Muscle of arm (tissue), 1 donor: ENCODE measurements at regions not wholly inside any gene's neighbourhood (a gene's known extent, or its start where the extent isn't known, plus 50 kb on each side); places are given as distances from the start of the nearest gene placed in this dataset.
"Not testable (repeated sequence)": the region's sequence is repeated elsewhere in the genome, so short reads cannot be mapped to it uniquely, and the experiment has no call there.

Experiments
- DNase-seq: peaks from one replicate; pipeline ENCODE4 v3.0.0-alpha.2; 2013

- peak; percentile 7 for DNase-seq
Observed at GRCh38 chr3:88000853-88001252, 58.0 kb downstream of the CGGBP1 start.

GRCh38 chr3:87997966-87998365 lies 60.8 kb downstream of the CGGBP1 start:
- no peak for DNase-seq

DNA sequence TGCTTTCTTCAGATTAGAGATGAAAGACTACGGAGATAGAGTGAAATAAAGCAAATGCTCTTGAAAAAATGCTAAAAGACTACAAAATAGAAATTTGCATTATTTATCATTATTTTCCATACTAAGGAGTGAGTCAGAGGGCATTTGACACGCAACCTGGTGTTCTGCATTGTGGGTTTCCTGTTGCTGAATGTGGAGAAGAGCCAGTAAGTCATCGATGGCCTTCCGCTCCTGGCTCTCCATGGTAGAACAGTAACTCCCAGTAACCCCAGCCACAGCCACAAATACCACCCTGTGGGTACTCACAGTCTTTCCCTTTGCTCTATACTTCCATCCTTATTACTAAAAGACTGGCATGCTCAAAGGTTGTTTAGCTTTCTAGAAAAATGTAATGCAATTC lies 61.5 kb downstream of the CGGBP1 start:
- no peak for DNase-seq

DNA sequence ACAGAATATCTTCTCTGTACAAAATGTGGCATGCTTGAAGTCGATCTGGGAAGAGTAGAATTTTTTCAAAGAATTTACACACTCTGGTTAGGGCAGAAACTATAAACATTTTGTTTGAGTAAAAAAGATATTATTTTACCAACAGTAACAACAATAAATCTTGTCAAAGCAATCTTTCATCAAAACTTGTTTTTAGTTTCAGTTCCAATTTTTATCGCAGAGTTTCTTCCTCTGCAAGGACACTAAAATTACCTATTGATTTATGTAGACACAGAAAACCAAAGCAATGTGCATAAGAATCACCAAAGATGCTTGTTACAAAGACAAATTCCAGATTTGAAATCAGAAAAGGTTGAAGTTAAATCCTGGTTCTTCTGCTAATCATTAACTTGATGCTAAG lies 61.9 kb downstream of the CGGBP1 start:
- no peak for DNase-seq

DNA sequence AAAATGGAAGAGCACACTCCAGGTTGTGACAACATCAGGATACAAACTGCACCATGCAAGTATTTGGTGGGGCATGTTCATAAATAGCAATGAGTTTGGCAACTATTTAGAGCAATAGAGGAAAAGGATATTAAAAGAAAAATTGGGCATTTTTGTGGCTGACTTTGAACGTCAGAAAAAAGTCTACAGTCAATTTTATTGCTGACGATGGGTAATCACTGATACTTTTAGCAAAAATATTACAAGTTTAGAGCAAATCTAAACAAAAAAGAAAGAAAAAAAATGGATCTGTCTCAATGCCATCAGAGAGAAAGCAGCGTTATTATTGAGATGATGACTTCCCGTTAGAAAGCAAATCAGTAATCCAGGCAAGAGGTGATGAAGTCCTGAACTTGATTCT lies 65.2 kb downstream of the CGGBP1 start:
- no peak for DNase-seq

DNA sequence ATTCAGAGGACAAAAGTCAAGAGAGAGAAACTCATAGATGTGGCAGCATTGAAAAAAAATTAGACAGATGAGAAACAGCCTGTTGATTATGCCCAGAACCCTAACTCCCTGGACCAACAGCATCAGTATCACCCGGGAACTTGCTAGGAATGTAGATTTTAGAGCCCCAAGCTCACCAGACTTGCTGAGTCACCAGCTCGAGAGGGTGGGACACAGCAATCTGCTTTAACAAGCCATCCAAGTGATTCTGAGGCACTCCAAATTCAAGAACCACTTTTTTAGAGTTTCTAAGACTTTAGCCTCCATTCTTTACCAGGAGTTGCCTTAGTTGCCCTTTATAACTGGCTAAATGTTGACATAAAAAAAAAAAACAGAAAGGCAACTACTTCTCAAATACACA lies 70.9 kb downstream of the CGGBP1 start:
- DNase-seq: no peak

DNA sequence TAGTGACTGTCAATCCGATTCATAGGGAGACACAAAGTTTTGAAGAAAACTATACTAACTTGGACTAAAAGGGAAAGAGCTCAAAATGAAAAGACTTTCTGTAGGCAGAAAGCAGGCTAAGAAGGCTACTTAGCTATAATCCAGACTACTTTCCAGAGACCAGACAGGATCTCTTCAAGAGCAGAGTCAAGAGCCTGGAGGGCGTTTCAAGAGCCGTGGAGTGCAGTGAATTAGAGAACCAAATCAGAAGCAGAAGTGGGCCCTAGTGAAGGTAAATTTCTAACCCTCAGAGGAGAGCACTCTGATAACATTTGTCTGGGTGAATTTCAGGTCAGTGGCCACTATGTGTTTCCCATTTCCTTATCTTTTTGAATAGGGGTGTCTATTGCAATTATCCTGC lies 76.4 kb downstream of the CGGBP1 start:
- DNase-seq: no peak

GRCh38 chr3:87979527-87979926 lies 79.3 kb downstream of the CGGBP1 start:
- no peak for DNase-seq

DNA sequence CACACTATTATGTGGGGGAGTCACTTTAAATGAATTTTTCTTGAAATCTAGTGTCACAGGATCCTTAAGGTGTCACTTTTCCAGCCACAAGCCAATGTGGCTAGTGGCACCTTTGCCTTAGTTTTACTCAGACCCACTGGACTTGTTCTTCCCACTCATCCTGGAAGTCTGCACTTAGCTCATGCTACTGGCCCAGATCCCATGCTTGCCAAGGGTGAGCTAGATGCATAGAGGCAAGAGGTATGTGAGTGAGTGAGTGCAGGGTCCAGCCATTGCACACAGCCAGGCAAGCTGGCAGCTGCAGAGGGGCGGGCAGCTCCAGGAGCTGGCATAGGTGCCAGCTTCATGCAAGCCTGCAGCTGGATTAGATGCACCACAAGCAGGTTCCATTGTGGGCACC lies 81.0 kb downstream of the CGGBP1 start:
- DNase-seq: no peak

DNA sequence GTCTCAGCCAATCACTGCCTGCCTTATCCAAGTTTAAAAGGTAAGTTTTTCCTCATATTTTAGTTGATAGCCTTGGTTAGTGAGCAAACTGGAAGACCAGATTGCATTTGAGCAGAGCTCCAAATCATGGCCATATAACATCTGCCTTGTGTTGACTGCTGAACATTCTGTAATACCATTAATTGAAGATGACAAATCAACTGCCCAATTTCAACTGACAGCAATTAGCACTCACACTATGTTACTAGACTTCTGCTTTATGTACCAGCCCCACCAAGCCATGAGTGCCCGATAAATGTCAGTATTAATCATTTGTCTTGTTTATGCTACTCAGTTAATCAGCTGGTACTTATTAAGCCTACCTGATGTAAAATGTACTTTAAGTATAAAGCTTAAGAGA lies 83.1 kb downstream of the CGGBP1 start:
- no peak for DNase-seq

- DNase-seq: no peak
Observed at GRCh38 chr3:87973906-87974305, 84.9 kb downstream of the CGGBP1 start.

GRCh38 chr3:87969620-87970019 lies 89.2 kb downstream of the CGGBP1 start:
- no peak for DNase-seq

GRCh38 chr3:87968668-87969067 lies 90.1 kb downstream of the CGGBP1 start:
- DNase-seq: no peak

GRCh38 chr3:87958289-87958688 lies 100.5 kb downstream of the CGGBP1 start:
- no peak for DNase-seq

GRCh38 chr3:87957575-87957974 lies 101.2 kb downstream of the CGGBP1 start:
- DNase-seq: no peak

GRCh38 chr3:87949879-87950208 lies 109.0 kb downstream of the CGGBP1 start:
- DNase-seq: no peak

GRCh38 chr3:87949189-87949878 lies 109.5 kb downstream of the CGGBP1 start:
- no peak for DNase-seq

- DNase-seq: not testable (repeated sequence)
Observed at GRCh38 chr3:87946007-87946406, 112.8 kb downstream of the CGGBP1 start.

DNA sequence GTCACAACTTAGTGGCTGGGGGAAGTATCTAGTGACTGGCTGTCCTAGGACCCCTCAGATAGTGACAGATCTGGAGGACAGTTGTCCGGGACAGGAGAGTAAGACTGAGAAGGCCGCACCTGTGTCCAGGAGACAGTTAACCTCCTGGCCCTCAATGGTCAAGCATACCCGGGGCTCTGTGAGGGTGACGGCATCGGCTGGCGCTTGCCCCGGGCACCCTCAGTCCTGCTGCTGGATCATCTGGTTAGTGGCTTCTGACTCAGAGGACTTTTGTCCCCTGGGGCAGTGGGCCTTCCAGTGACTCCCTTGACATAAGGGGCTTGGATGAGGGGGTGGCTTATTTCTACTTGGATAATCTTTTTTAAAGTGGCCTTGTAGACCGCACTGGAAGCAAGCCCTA lies 116.5 kb downstream of the CGGBP1 start:
- DNase-seq: not testable (repeated sequence)

DNA sequence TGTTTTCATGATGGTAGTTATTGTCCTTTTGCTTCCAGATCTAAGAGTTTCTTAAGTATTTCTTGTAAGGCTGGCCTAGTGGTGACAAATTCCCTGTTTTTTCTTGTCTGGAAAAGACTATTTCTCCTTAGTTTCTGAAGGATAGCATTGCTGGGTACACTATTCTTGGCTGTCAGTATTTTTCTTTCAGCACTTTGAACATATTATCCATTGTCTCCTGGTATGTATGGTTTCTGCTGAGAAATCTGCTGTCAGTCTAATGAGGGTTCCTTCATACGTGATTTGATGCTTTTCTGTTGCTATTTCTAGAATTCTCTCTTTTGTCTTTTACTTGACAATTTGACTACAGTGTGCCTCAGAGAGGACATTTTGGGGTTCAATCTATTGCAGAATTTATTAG lies 134.3 kb downstream of the CGGBP1 start:
- no peak for DNase-seq

DNA sequence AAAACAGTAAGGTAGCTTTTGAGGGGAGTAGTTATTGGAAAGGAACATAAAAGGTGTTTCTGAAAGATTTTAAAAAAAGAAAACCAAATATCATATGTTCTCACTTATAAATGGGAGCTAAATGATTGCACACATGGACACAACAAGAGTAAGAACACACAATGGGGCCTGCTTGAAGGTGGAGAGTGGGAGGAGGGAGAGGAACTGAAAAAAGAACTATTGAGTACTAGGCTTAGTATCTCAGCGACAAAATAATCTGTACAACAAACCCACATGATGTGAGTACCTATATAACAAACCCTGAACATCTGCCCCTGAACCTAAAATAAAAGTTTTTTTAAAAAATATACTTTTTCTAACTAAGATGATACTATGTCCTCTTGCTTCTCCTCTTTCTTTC lies 138.3 kb downstream of the CGGBP1 start:
- no peak for DNase-seq

DNA sequence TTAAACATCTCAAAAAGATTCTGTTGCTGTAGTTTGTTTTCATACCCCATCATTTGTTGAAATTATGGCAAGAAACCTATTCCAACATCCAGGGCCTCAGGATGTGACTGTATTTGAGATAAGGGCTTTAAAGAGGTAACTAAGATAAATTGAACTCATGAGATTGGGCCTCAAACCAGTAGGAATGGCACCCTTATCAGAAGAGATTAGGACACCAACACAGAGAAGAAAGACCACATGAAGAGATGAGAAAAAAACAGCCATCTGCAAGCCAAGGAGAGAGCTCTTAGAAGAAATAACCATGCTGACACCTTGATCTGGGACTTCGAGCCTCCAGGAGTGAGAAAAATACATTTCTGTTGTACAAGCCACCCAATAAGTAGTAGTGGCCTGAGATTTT lies 157.7 kb downstream of the CGGBP1 start:
- DNase-seq: no peak

DNA sequence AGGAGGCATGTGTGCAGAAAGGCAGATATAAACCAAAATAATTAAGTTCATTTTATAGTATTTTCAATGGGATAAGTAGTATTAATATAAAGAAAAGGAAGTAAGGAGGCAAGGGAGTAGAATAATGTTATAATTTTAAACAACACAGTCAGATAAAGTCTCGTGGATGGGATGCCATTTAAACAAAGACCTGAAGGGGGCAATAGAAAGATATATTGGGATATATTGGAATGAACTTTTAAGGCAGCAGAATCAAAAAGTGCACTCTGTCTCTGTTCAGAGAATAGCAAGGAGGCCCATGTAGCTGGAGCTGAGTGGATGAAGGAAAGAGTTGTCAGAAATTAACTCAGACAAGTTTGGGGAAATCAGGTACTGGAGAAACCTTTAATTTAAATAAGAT lies 158.7 kb downstream of the CGGBP1 start:
- no peak for DNase-seq

GRCh38 chr3:87898971-87899370 lies 159.8 kb downstream of the CGGBP1 start:
- DNase-seq: no peak

DNA sequence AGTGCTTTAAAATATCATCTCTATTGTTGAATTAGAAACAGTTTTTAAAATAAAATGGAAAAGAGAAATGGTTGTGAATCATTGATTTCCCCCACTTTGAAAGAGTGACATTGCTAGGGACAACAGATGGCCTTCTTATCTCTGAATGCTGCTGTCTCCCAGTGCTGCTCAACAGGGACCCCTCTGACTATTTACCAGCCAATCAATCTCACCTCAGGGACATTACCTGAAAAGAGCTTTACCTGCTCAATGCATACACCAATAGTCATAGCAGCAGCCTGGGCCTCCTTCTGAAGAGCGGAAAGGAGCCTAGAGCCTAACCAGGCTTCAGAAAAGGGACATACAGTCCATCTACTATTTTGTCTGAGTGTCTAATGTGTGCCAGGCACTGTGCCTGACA lies 162.8 kb downstream of the CGGBP1 start:
- DNase-seq: no peak
